Endothelial cell of umbilical vein (primary cell): ENCODE measurements at regions not wholly inside any gene's neighbourhood (a gene's known extent, or its start where the extent isn't known, plus 50 kb on each side); places are given as distances from the start of the nearest gene placed in this dataset.

Source experiments
- BruUV-seq: library from RNA; stranded (reverse); fragments of 400-500 nt; replicated peaks from 2 replicates; lab custom pipeline; 2021; lab: Mats Ljungman, UMichigan
- CTCF ChIA-PET: fragments of 300-600, 350-600 bp; sonication (Branson Sonifier 250); formaldehyde crosslinking; loops from one replicate; lab custom pipeline; 2021; ENCODE audit warnings: antibody characterized with exemption, inconsistent platforms; lab: Charles Lee
- POLR2A ChIA-PET: fragments of 300-600, 350-600 bp; sonication (Branson Sonifier 250); formaldehyde crosslinking; loops from one replicate; lab custom pipeline; 2021; ENCODE audit warnings: antibody characterized with exemption, inconsistent platforms; lab: Charles Lee
- DNase-seq: peaks from one replicate; pipeline ENCODE4 v3.0.0-alpha.2; 2011; ENCODE audit warnings: low read depth, low spot score
- FAIRE-seq: peaks from 2 replicates; lab custom pipeline; 2011; peaks lifted over from hg19 to GRCh38; lab: Jason Lieb, UNC
- H2AFZ ChIP-seq: 2 replicates; pipeline ENCODE4 v1.6.0; 2012; ENCODE audit warnings: low read depth, low read length, control low read depth, inconsistent platforms
- H3K27ac ChIP-seq: 2 replicates; pipeline ENCODE4 v1.5.1; 2011; ENCODE audit warnings: low read depth, mild to moderate bottlenecking, control low read depth, low read length, moderate library complexity; ENCODE audit not compliant: insufficient read depth
- H3K27me3 ChIP-seq, 2 experiments: 2 replicates each; pipeline versions ENCODE4 v1.6.0 to v1.6.1; 2011; ENCODE audit warnings: low read length in 2 of 2, mixed read lengths in 1 of 2; ENCODE audit not compliant: control insufficient read depth in 2 of 2, insufficient read depth in 2 of 2
- H3K36me3 ChIP-seq, 2 experiments: 2 replicates in 1 of 2; 3 replicates in 1 of 2; pipeline ENCODE4 v1.5.1; 2011; ENCODE audit warnings: low read length in 2 of 2, mild to moderate bottlenecking in 1 of 2, moderate library complexity in 1 of 2; ENCODE audit not compliant: control insufficient read depth in 2 of 2, insufficient read depth in 2 of 2; ENCODE audit errors: extremely low read depth in 1 of 2
- H3K4me1 ChIP-seq: 3 replicates; pipeline ENCODE4 v1.5.1; 2011; ENCODE audit warnings: mild to moderate bottlenecking, low read length; ENCODE audit not compliant: control insufficient read depth, insufficient read depth; ENCODE audit errors: extremely low read depth
- H3K4me2 ChIP-seq: 2 replicates; pipeline ENCODE4 v1.6.1; 2011; ENCODE audit warnings: low read length, control low read depth, mixed read lengths; ENCODE audit not compliant: insufficient read depth
- H3K4me3 ChIP-seq, 3 experiments: fragments of 200-600 bp in 1 of 3; sonication (generic), shearing (Covaris generic) in 1 of 3; replicated peaks in 1 of 3; 2 replicates each; pipeline ENCODE4 v1.5.1; 2011 to 2016; ENCODE audit warnings: control low read depth in 3 of 3, low read length in 3 of 3, mild to moderate bottlenecking in 2 of 3, inconsistent platforms in 1 of 3, low read depth in 1 of 3, moderate library complexity in 1 of 3; ENCODE audit not compliant: insufficient read depth in 1 of 3
- H3K79me2 ChIP-seq: 2 replicates; pipeline ENCODE4 v1.6.0; 2012; ENCODE audit warnings: low read length, inconsistent platforms; ENCODE audit not compliant: control insufficient read depth, insufficient read depth
- H3K9ac ChIP-seq: replicated peaks from 2 replicates; pipeline ENCODE3; 2011; ENCODE audit warnings: low read length, control low read depth; ENCODE audit not compliant: insufficient read depth; ENCODE audit errors: extremely low read depth
- H3K9me1 ChIP-seq: replicated peaks from 3 replicates; pipeline ENCODE4 v1.6.0; 2011; ENCODE audit warnings: mild to moderate bottlenecking, low read length; ENCODE audit not compliant: control insufficient read depth, insufficient read depth; ENCODE audit errors: extremely low read depth
- H3K9me3 ChIP-seq: replicated peaks from 2 replicates; pipeline ENCODE4 v1.5.1; 2012; ENCODE audit warnings: low read length, inconsistent platforms; ENCODE audit not compliant: control insufficient read depth, insufficient read depth
- H4K20me1 ChIP-seq: replicated peaks from 2 replicates; pipeline ENCODE3; 2011; ENCODE audit warnings: mild to moderate bottlenecking, low read length; ENCODE audit not compliant: control insufficient read depth, insufficient read depth; ENCODE audit errors: extremely low read depth
- CTCF ChIP-seq, 2 donors: IDR thresholded peaks; 1 replicate in 1 of 2; 2 replicates in 1 of 2; pipeline ENCODE4 v1.5.1; 2011; ENCODE audit warnings: low read length in 2 of 2, mild to moderate bottlenecking in 2 of 2, moderate library complexity in 2 of 2, control low read depth in 1 of 2, inconsistent platforms in 1 of 2, low read depth in 1 of 2; ENCODE audit not compliant: insufficient read depth in 1 of 2; ENCODE audit errors: extremely low read depth in 1 of 2
- EZH2 ChIP-seq: IDR thresholded peaks from 2 replicates; pipeline ENCODE4 v1.6.1; 2012; ENCODE audit warnings: borderline replicate concordance, low read depth, mild to moderate bottlenecking, moderate library complexity, low read length, inconsistent platforms; ENCODE audit not compliant: severe bottlenecking
- FOS ChIP-seq: IDR thresholded peaks from 2 replicates; pipeline ENCODE4 v1.6.1; 2011; ENCODE audit warnings: mild to moderate bottlenecking, low read length, moderate library complexity, borderline replicate concordance; ENCODE audit not compliant: insufficient read depth
- GATA2 ChIP-seq: IDR thresholded peaks from 2 replicates; pipeline ENCODE4 v1.7.0; 2011; ENCODE audit warnings: low read depth, mild to moderate bottlenecking, moderate library complexity, mixed read lengths, low read length; ENCODE audit not compliant: insufficient read length, insufficient read depth
- JUN ChIP-seq: IDR thresholded peaks from 2 replicates; pipeline ENCODE4 v1.6.1; 2011; ENCODE audit warnings: borderline replicate concordance, low read depth; ENCODE audit not compliant: insufficient read length, insufficient read depth
- MYC ChIP-seq: IDR thresholded peaks from one replicate; pipeline ENCODE4 v1.6.1; 2011; ENCODE audit warnings: mild to moderate bottlenecking, low read depth, low read length
- POLR2A ChIP-seq: IDR thresholded peaks from 2 replicates; pipeline ENCODE4 v1.6.1; 2012; ENCODE audit warnings: low read depth, mild to moderate bottlenecking, control low read depth, low read length
- POLR2AphosphoS5 ChIP-seq: IDR thresholded peaks from 2 replicates; pipeline ENCODE4 v1.6.1; 2012; ENCODE audit warnings: low read depth, mild to moderate bottlenecking, control low read depth, low read length, moderate library complexity; ENCODE audit not compliant: insufficient read depth
- dilution Hi-C: fragments of 300-500 bp; cut with MboI; formaldehyde crosslinking; loops from one replicate; pipeline ENCODE4 v1.15.0; 2019; ENCODE audit warnings: low sequenced_read_pairs; ENCODE audit not compliant: extremely low pct_ligation_motif_present
- intact Hi-C: fragments of 100-400 bp; cut with micrococcal nuclease; formaldehyde crosslinking; loops from one replicate; pipeline ENCODE4 v1.10.0; 2022

- Histone ChIP-seq H3K27ac (no peak overlapping the region), H3K9me1 (no peaks in the 10 kb centered on the region), H2AFZ (no peak overlapping the region), H3K9ac (no peak overlapping the region), H3K9me3 (no peaks in the 10 kb centered on the region), H4K20me1 (no peaks in the 10 kb centered on the region), H3K4me2 (no peak overlapping the region), H3K36me3 (no peaks in the 10 kb centered on the region), H3K27me3 (peaks cover 19 to 20% of the 10 kb centered on the region in 2 experiments), H3K4me1 (no peaks in the 10 kb centered on the region), H3K79me2 (no peaks in the 10 kb centered on the region), H3K4me3 (no peak overlapping the region)
- TF ChIP-seq POLR2AphosphoS5 (no peak), MYC (no peak), FOS (no peak), POLR2A (no peak), GATA2 (no peak), EZH2 (no peak), JUN (no peak), CTCF (IDR thresholded peaks at IDR 0.05; ENCODE audit: extremely low read depth in 1 of 2, insufficient read depth in 1 of 2, low read depth in 1 of 2, low read length in 2 of 2) (no peak)
- POLR2A ChIA-PET, result no interaction called here
- dilution Hi-C loops (no loop called here), intact Hi-C loops (no loop called here)
- no TSS peak for BruUV-seq
- DNase-seq (no peak), FAIRE-seq (no peak)
- CTCF ChIA-PET, result no interaction called here
Observed at GRCh38 chr10:78483641-78484040, 450.0 kb downstream of the RPS24 start.
